Embryonic facial prominence (tissue), 1 donor: ENCODE measurements at regions not wholly inside any gene's neighbourhood (a gene's known extent, or its start where the extent isn't known, plus 50 kb on each side); places are given as distances from the start of the nearest gene placed in this dataset.
A peak's percentile ranks its signal among the peaks of the same experiment; 100 is the strongest.
"Not testable (repeated sequence)": the region's sequence is repeated elsewhere in the genome, so short reads cannot be mapped to it uniquely, and the experiment has no call there.

Source experiments
- DNase-seq: peaks from one replicate; pipeline ENCODE4 v3.0.0-alpha.2; 2016; ENCODE audit errors: extremely low spot score

DNA sequence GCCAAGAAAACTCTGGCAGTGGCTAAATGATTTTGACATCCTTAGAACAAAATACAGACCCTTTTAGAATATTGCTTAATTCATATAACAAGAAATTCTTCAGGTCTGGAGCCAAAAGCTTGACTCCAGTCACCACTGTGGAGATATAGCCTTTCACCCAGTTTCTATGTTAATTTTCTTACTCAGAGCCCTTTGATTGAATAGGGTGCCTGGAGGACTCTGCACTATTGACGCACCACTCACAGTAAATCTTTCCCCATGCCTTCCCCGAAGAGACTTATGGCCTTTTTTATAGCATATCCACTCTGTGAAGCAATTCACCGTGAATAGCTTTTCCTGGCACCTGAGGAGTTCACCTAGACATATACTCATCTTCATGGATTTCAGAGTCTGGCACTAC is 613.8 kb downstream of the ZWINT start:
- DNase-seq, result no peak

DNA sequence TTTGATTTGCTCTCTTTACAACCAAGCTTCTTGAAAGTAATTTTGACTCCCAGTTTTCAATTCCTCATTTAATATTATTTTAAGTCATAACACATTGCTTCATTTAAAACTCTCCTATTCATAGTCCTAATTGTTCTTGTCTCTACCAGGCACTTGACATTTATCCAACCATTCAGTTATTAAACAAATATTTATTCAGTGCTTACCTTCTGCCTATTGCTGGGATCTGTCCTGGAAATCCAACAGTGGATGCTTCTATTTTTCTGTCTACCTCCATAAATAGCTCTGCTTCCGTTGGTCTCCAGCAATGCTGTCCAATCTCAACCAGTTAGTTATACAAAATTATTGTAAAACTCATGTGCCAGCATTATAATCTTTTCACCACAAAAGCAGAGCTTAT is 615.1 kb downstream of the ZWINT start:
- no peak for DNase-seq

DNA sequence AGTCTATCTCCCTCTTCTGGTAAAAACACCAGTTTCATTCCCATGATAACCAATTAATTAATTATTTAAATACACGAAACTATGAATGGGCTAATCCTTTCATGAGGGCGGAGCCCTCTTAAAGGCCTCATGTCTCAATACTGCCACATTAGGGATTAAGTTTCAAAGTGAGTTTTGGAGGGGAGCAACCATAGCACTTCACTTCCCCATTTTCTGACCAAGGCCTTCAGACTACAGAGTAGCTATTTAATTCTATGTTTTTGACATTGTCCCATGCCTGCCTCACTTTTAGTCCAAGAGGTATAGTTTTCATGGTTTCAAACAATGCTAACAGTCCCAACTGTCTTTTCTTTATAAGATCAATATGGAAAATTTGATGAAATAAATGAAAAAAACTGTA is 618.6 kb downstream of the ZWINT start:
- DNase-seq, result no peak

DNA sequence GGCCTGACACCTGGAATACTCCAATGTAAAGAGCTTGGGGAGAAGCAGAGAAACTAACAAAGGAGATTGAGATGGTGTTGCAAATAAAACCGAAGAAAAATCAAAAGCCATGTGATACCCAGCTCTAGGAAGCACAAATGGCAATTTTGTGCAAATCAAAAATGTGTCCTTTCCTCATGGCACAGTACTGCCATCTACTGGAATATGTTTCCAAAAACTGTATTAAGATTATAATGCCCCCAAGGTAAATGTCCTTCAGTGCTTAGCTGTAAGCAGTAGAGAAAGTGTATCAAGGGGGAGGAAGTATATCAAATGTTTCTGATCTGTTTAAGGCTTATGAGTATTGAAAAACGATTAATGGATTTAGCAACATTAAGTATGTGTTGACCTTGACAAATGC is 620.3 kb downstream of the ZWINT start:
- DNase-seq, result not testable (repeated sequence)

- no peak for DNase-seq
Observed at GRCh38 chr10:55740110-55740509, 620.9 kb downstream of the ZWINT start.

GRCh38 chr10:55734112-55734511 is 626.9 kb downstream of the ZWINT start:
- DNase-seq, result no peak

DNA sequence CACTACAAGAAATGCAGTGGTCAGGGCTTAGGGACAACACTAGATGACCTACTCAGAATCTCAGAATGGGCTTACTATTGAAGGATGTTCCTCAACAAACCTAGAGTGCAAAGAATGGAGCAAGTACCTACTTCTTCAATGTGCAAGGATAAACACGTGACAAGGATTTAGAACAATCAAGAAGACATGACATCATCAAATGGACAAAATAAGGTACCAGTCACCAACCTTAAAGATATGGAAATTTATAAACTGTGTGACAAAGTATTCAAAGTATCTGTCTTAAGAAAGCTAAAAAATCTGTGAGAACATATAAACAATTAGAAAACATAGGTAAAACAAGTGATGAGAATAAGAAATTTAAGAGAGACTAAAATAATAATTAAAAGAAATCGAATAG is 656.1 kb downstream of the ZWINT start:
- no peak for DNase-seq

GRCh38 chr10:55668326-55668922 is 692.6 kb downstream of the ZWINT start:
- no peak for DNase-seq

GRCh38 chr10:55653531-55653930 is 707.5 kb downstream of the ZWINT start:
- no peak for DNase-seq

DNA sequence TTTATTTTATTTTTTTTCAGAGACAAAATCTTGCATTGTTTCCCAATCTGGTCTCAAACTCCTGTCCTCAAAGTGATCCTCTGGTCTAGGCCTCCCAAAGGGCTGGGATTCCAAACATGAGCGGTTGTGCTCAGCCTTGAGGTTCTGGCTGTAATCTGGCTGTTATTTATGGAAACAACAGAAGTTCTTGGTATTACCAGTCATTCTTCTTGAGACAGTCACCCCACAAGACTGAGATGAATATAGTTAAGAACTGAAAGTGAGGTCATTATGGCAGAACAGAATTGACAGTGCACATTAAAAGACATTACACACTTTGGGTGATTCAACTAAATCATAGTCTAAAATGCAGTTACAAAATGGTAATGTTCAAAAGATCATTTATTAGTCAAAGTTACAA is 719.5 kb downstream of the ZWINT start:
- DNase-seq, result no peak

- peak; percentile 25 for DNase-seq
Observed at GRCh38 chr10:55631071-55631654, 729.9 kb downstream of the ZWINT start.

DNA sequence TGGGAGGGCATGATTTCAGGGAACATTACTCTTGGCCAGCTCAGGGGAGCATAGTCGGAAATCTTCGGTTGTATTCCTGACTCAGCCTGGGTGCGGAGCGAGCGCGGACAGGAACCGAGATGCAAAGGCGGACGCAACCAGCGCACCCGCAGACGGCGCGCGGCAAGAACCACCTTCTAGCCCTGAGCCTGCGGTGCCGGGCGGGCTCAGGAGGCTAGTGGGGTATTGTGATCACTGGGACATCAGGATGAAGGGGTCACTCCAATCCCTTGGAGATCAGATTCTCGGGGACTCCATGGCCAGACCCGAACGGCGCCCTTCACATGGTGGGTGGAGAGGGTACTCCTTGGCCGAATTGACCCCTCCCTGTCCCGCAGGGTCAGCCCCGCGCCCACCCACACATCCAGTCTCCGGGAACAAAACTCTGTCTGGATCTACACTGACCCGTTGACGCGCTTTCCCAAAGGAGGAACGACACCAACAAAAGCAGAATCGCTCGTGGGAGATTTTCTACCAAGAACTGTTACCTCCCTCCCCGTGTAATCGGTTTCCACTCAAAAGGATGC is 730.5 kb downstream of the ZWINT start:
- DNase-seq, result no peak

GRCh38 chr10:55629793-55630490 is 731.1 kb downstream of the ZWINT start:
- peak; percentile 39 for DNase-seq

DNA sequence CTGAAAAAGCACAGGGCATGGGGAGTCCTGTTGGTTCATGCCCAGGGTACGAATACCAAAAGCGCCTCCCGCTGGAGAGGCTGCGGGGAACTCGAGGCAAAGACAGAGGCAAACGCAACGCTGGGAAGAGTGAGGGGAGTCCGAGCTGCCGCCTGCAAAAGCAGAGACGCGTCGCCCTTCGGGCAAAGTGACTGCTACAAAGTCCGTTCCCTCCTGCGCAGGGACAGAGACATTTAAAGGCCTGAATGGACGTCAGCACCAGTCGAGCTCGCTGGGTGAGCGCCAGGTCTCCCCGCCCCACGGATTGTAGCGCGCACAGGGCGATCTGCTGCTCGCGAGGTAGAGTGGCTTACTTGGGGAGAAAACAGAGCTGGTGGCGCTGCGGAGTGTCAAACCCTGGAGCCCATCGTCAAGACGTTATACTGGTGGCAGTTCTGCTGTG is 732.8 kb downstream of the ZWINT start:
- DNase-seq, result no peak

GRCh38 chr10:55627501-55628051 is 733.5 kb downstream of the ZWINT start:
- DNase-seq, result peak; percentile 10

DNA sequence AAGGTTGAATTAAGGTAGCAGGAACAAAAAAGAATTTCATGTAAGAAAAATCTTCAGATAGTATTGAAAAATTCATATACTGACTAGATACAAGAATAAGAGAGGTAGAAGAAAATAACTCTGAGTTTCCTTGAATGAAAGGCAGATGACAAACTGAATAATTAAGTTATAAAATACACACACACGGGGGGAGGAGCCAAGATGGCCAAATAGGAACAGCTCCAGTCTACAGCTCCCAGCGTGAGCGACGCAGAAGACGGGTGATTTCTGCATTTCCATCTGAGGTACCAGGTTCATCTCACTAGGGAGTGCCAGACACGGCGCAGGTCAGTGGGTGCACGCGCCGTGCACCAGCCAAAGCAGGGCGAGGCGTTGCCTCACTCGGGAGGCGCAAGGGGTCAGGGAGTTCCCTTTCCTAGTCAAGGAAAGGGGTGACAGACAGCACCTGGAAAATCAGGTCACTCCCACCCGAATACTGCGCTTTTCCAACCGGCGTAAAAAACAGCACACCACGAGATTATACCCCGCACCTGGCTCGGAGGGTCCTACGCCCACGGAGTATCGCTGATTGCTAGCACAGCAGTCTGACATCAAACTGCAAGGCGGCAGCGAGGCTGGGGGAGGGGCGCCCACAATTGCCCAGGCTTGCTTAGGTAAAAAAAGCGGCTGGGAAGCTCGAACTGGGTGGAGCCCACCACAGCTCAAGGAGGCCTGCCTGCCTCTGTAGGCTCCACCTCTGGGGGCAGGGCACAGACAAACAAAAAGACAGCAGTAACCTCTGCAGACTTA is 759.2 kb downstream of the ZWINT start:
- not testable (repeated sequence) for DNase-seq

DNA sequence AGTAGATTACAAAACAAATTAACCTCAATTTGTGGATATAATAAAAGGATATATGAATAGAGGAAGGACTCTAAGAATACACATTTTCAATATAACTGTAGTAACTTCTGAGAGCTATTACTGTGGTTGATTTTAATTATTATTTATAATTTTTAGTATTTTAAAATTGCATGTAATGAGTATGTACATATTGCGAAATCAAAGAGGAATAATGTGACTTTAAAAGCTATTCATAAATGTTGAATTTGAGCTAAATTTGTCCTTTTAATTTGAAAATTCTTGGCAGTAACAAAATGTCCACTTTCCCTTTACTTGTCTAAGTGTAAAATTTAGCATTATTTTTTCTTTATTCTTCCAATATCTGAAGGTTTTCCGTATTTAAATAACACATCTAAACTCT is 750.6 kb upstream of the PCDH15 start:
- no peak for DNase-seq

GRCh38 chr10:55550236-55550635 is 749.2 kb upstream of the PCDH15 start:
- no peak for DNase-seq

GRCh38 chr10:55537497-55537896 is 736.5 kb upstream of the PCDH15 start:
- not testable (repeated sequence) for DNase-seq

- DNase-seq, result no peak
Observed at GRCh38 chr10:55519264-55519663, 718.2 kb upstream of the PCDH15 start.

DNA sequence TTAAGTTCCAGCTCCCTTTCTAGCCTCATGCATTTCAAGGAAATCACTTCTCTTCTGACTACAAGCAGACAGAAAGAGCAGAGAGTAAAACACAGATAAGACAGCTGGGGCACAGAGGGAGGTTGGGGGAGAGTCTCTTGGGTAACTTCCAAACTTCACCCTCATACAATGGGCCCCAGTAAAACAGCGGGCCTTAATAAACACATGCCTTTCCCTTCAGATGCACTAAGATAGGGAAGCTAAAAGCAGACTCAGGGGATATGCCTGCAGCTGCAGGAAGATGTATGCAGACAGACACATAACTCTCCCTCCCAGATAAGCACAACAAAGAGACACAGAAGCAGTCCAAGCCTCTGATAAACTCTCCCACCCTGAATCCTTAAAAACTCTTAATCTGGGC is 717.4 kb upstream of the PCDH15 start:
- not testable (repeated sequence) for DNase-seq

DNA sequence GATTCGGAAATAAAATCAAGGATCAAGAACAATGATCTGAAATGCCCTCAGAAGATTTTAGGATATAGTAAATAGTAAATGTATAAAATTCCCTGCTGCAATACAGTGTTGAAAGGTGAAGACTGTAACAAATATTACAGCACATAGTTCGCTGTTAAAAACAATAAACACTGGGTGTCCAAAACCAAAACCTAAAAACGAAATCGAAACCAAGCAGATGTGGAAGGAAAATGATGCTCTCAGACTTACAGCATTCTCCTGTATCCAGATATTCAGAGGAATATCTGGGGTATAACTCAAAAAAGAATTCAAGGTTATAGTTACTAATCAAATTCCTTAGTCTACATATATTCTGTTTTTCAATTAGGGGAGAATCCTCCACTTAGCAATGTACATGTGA is 708.1 kb upstream of the PCDH15 start:
- no peak for DNase-seq
